Middle frontal gyrus (tissue), 1 donor: ENCODE measurements at regions not wholly inside any gene's neighbourhood (a gene's known extent, or its start where the extent isn't known, plus 50 kb on each side); places are given as distances from the start of the nearest gene placed in this dataset.

Experiments
- DNase-seq: peaks from one replicate; pipeline ENCODE4 v3.0.0-alpha.2; 2015; ENCODE audit warnings: low spot score; ENCODE audit errors: extremely low spot score

DNA sequence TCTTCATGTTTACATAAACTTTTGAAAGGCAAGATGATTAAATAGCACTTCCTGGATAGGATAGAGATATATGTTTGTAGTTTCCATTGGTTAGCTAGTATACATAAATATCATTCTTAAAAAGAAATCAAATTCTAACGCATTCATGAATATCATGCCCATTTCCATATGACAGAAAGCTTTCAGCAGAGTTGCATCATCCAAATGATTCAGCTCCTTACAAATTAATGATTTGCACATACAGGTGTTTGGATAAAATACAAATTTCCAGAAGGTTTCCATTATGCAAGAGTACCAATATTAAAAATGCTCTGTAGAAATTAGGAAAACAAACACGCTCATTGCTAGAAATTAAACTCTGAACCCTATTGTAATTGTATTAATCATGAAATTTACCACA lies 264.4 kb downstream of the FOXG1 start:
- no peak for DNase-seq

DNA sequence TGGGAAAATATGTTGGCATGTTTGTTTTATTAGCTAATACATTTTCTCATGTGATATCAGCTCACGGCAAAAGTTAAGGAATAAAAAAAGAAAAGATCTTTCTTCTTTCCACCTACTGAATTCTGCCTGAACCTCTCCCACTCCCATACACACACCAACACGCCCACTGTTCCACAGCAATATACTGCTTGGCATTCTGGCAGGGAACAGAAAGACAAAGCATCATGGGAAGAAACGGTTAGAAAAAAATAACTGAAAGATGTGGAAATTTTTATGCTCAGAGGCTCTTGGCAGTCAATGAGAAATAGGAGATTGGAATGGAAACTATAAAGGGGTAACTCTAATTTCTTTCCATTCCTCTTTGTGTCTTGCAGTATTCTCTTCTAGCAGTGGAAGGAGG lies 268.5 kb downstream of the FOXG1 start:
- peak; percentile 21 for DNase-seq

DNA sequence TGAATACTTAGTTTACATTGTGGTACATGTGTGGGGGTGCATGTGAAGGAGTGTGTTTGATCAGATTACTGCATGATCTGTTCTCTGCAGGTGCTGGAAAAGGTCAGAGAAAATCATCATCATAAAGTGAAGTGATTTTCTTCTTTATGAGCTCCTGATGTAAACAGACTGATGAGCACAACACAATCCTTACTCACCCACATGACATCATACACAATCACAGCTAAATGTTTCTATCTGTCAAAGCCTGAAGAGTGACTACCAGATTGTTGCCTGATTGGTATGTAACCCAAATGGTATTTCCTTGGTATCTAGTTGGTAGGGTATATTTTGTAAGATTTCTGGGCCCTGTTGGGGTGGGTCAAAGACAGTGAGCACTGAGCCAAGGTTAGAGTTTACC lies 270.8 kb downstream of the FOXG1 start:
- no peak for DNase-seq

DNA sequence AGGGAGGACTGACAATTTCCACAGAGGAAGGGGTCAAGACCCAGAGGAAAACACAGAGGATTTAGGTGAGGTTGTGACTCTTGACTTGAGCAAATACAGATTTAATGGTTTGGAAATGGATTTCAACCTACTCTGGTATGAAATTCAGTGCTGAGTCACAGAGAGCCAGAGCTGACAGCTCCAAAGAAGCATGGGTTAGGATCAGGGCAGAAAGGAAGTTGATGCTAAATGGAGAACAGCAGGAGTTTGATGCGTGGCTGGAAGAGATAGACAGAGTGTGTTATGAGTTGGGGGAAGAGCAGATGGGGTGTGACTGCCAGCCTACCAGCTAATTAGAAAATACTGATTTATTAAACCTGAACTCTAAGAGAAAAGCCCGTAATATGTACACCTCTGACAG lies 272.6 kb downstream of the FOXG1 start:
- DNase-seq = no peak

DNA sequence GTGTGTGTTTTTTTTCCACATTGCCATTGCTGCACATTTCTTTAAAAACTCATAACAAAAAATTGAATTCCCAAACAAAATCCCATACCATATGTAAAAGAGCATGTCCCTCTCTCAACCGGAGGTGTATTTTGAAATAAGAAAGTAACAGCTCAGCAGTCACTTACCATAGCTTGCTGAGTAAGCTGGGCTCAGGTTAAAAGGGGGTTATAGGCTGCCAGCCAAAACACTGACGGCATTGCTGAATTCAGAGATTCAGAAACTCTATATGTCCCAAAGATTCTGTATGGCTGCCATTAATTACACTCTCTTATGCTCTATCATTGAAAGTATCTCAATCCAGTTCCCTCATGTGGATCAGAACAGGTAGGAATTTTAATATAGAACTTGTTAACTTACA lies 276.0 kb downstream of the FOXG1 start:
- no peak for DNase-seq

DNA sequence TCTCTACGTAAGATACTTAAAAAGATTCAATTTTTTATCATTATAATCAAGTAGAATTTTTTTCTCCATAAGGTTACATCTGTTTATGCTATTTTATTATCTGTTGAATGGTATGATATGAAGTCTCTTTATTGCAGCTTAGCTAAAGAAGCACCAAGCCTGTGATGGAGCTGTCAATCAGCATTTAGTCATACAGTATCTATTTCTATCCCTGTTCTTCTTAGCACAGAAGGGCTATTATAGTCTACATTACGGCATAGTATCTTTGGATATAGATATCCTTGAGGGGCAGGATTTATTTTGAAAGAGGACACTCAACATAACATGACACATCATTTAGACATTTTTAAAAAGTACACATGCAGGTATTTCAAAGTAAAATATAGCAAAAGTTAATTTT lies 277.1 kb downstream of the FOXG1 start:
- no peak for DNase-seq

DNA sequence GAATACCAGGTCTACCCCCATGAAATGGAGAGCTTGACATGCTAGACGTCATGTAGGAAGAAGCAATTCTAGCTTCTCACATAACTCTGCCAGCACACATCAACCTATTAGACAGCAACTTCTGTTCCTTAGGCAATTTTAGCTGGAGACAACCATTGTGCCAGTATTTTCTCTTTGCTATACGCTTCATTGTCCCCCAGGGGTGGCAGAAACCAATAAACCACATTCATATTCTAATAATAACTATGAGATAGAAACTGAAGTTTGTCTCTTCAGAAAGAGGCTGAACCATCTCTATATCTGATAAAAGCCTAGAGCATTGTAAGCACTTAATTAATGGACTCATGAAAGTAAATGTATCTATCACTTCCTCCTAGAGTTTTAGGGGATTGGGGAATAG lies 278.6 kb downstream of the FOXG1 start:
- DNase-seq = no peak

DNA sequence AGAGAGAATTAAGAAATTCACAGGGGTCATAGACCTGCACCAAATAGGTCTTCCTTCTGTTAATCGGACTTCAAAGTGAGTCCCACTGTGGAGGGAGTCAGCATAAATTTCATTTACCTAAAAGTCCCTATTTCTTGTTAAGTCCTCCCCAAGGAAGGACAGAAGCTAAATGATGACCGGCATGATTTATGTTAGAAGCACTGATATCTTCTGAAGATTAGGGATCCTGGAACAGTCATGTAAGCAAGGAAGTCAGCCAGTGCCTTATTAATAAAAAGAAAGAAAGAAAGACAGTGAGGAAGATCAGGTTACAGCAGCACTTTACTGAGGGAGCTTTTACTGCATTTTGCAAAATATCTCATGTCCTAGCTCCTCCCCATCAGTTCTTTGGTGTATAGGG lies 287.5 kb downstream of the FOXG1 start:
- DNase-seq = no peak

DNA sequence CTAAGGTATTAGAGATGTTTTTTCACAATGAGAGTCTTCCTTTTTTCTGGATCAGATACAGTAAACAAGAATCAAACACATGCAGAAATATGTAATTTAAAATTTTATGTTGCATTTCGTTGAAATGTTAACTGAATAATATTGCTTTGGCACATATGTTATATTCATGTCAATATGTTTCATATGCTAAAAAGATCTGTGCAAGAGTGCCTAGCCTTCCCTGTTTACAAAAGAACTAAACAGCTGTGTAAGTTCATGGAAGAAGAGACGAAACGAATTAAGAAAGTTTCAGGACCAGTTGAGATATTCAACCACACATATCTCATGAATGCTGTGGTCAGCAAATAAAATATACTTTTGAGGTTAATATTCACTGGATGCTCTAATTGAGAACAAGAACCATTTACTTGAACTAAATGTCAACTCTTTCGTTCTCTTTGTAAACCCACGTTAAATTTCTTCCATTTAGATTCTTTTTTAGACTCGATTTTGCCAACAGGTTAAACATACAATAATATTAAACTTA lies 289.5 kb downstream of the FOXG1 start:
- DNase-seq = no peak

DNA sequence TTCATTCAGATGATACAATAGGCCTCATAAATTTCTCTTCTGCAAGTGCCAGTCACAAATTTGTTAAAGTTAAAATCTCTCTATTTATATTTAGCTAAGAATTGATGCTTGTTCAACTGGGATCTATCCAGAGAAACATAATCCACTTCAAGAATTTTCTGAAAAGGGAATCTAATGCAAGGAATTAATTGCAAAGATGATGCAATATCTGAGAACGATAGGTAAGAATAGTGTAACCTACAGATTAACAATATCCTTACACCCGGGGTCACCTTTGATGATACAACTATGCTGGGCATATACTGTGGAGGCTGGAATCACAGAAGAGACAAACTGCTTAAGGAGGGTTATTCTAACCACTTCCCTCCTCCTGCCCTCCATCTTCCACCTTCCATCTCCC lies 295.1 kb downstream of the FOXG1 start:
- no peak for DNase-seq

DNA sequence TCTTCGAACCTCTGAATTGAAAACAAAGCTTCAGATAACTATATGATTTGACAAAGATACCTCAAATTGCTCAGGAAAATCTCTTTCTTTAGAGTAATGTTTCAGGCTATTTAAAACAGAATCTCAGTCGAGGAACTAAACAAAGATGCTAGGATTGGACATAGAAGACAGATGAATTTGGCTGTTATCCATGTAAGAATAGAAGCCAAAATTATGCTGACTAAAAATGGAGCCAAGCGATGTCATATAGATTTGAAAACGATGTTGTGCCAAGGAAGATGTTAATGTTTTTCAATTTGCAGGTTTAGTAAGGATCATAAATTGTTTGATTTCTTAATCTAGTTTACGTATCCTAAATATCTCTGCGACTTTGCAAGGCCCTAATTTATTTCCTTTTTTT lies 295.9 kb downstream of the FOXG1 start:
- DNase-seq = no peak

DNA sequence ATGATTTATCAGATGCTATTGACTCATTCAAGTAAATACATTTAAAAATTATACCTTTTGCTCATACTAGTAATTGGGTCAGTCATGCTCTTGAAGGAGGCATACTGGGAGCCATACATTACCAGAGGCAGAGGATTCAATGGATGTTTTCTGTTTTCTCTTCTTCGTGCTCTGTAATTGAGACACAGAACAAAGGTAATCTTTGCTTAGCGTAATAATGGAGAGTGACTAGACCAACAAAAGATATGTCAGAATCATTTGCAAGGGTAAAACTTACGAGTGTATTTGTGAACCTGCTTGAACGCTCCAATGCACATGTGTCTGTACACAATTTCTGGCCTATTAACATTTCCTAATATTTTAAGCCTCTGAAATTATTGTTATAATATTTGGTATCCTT lies 296.4 kb downstream of the FOXG1 start:
- no peak for DNase-seq

DNA sequence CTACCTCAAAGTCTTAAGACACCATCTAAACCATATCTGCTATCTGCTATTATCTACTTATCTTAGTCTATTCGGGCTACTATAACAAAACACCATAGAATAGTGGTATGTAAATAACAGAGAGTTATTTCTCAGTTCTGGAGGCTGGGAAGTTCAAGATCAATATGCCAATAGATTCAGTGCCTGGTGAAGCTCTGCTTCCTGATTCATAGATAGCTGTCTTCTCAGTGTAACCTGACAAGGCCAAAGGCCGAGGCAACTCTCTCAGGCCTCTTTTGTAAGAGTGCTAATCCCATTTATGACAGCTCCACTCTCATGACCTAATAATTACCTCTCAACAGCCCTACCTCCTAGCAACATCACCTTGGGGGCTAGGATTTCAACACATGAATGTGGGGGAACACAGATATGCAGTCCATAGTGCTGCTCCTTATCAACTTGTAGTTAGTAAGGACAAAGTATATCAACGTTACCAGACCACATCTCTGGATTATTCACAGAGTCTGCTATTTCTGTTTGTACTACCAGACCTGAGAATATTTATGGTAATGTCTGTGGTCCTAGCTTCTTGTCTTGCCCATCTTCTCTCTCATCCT lies 297.8 kb downstream of the FOXG1 start:
- DNase-seq = no peak

DNA sequence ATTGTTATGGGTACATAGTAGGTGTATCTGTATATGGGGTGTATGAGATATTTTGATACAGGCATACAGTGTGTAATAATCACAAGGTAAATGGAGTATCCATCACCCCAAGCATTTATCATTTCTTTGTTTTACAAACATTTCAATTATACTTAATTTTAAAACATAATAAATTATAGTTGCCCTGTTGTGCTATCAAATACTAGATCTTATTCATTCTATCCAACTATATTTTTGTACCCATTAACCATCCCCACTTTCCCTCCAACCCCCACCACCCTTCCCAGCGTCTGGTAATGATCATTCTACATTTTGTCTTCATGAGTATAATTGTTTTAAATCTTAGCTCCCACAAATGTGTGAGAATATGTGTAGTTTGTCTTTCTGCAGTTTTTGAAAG lies 302.6 kb downstream of the FOXG1 start:
- no peak for DNase-seq

DNA sequence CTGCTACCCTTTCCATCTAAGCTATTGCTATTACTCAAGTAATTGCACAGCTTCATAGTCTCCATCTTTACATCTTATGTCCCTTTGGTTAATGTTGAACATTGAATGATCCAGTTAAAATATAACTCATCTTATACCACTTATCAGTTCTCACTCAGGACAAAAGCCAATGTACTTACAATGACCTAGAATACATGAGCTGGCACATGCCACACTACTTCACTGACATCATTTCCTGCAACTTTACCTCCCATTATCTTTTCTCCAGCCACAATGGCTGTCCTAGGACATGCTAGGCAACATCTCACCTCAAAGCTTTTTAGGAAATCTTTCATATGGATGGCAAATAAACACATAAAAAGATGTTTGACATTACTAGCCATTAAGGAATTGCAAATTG lies 309.2 kb downstream of the FOXG1 start:
- DNase-seq = no peak

DNA sequence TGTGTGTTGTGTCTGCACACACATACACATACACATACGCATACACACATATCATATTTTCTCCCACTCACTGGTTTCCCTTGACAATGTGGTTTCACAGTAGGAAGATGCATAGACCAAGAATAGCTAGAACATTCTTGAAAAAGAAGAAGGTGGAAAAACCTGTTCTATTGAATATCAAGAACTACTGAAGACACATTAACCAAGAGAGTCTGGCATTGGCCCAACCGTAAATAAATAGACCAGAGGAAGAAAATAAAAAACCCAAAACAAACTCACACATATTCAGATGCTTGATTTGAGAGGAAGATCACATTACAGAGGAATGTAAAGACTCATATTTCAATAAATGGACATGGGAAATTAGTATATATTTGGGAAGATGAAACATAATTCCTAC lies 311.3 kb downstream of the FOXG1 start:
- no peak for DNase-seq

DNA sequence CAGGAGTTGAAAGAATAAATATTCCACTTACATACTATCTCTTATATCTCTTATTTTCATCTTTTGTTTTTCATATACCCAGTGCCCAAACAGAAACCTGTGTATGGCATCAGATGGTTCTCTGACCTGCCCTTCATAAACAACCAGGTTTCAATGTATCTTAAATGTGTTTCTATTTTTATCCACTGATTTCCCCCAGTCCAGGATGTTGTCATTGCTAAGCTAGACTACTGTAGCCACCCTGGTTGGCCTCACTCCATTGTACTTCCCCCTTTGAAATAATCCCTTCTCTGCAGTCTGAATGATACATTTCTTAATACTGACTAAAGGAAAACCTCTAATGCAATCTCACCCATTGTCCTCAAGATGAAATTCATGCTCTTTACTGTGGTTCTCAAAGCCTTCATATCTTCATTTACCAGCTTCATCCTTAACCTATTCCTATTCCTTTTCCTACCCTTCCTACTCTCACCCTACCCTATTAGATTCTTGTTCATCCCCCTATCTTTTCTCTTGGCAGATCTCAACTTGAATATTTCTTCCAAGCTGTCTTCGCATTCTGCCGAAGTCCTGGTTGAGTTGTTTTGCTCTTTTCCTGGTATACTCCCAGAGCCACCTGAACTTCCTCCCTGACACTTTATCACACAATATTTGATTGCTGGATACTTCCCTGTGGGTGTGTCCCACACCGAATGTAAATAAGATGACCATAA lies 312.4 kb downstream of the FOXG1 start:
- DNase-seq = no peak

DNA sequence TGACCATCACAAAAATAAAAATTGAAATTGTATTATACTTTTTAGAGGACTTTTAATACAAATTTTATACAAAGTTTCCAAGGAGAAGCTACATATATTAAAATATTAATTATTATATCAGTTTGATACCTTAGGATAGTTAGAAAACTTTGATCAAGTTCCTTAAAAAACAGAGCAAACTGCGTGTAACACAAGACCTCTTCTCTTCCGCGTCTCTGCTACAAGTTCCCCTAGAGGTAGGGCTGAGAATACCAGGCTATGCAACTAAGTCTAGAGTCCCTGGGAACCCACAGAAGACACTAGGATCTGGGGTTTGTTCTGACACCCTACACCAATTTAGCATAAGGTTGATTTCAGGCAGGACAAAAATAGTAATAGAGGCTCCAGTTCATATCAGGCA lies 319.0 kb downstream of the FOXG1 start:
- DNase-seq = no peak

DNA sequence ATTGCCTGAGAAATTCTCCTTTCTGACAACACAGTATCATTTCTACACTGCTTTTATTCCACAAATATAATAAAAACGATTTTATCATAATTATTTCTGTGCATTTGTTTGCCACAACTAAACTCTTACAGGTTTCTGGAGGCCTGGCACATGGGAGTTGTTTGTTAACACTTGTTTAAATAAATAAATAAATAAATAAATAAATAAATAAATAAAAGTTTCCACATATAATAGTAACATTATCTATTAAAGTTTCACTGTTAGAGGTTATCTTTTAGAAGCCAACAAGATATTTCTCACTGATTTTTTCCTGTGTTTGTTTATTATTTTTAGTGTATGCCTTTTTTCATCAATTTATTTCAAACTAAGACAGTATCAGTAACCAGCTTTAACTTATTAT lies 323.3 kb downstream of the FOXG1 start:
- DNase-seq = no peak

DNA sequence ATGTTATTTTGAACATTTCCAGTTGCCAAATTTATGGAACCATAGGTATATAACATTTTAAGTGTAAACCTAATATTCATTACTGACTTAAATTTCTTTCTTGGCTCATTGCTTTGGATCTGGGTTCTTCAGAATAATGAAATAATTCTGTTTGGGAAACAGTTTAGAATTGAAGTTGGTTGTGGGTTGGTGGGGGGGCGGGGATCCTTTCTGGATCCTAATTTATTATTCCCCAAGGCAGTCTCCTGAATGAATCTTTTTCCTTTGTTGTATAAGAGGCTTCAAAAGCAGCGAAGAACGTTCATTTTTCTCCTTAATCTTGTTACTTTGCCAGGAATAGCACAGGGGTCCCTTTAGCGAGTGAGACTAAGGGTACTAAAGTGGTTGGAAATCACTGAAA lies 325.5 kb downstream of the FOXG1 start:
- DNase-seq = no peak

DNA sequence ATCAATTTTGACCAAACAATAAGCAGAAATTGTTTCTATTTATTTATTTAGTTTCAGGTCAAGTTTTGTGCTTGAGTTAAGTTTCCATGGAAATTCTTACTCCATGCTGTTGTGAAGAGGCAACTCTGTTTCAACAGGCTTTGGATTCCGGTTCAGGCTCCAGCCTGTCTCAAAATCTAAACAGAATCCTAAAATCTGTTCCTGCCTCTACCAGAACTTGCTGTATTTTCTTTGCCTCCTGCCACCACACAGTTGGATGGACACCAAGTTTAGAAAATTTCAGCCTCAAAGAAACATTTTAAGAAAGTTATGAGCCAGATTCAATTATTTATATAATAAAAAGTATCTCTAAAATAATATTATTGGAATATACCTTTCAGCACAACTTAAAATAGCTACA lies 330.9 kb downstream of the FOXG1 start:
- DNase-seq = no peak

DNA sequence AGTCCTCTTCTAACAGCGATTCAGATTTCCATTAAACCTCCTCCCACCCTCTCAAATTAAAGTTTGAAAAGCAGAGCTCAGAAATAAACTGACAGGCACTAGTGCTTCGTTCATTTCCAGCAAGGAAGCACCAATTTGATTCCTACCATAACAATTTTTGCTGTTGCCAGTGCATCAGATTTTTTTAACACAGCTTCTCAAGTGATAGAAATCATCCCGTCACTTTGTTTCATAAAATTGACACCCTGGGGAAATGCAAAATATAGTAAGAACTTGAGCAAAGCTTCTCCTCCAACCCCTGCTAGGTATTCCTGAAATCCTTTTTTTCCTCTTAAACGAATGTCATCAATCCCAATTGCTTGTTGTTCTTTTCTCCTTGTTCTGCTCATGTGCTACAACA lies 332.1 kb downstream of the FOXG1 start:
- no peak for DNase-seq

DNA sequence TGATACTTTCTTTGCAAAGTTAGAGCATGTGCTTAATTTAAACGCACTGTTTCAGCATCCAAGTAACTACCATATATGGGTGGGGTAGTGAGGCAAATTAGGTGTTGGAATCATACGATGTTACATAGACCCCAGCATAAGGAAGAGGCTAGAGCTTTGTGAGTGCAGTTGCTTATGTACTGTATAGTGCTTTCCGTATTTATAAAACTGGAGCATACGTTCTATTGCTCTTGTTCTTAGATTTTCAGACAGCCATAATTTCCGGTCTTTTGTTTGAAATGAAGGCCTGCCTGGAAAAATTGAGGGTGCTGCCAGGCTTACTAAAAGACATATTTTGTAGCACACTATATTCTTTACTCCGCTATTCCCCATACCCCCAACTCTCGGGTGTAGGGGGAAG lies 335.7 kb downstream of the FOXG1 start:
- no peak for DNase-seq
